ENCODE measurements at regions not wholly inside any gene's neighbourhood (a gene's known extent, or its start where the extent isn't known, plus 50 kb on each side); places are given as distances from the start of the nearest gene placed in this dataset.

DNA sequence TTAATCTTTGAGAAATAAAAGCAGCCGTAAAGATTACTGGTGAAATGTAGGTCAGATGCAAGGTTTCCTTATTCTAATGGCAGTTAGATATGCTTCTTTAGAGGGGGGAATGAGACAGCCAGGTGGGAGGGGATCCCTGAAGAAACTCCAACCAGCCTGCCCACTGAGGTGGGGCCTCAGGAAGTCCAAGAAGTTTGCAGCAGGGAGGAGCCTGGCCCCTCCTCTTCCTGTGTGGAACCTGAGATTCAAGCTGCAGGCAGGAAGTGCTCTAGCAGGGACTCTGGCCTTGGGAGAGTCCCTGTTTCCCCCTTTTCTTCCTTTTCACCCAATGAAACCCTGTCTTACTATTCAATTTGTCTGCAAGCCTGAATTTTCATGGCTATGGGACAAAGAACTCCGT, 101.4 kb upstream of the SLITRK2 start:
- H3K4me3 ChIP-seq (ENCODE audit: low read depth, low read length), result no peak overlapping the region
- TF ChIP-seq, protein P1, sequence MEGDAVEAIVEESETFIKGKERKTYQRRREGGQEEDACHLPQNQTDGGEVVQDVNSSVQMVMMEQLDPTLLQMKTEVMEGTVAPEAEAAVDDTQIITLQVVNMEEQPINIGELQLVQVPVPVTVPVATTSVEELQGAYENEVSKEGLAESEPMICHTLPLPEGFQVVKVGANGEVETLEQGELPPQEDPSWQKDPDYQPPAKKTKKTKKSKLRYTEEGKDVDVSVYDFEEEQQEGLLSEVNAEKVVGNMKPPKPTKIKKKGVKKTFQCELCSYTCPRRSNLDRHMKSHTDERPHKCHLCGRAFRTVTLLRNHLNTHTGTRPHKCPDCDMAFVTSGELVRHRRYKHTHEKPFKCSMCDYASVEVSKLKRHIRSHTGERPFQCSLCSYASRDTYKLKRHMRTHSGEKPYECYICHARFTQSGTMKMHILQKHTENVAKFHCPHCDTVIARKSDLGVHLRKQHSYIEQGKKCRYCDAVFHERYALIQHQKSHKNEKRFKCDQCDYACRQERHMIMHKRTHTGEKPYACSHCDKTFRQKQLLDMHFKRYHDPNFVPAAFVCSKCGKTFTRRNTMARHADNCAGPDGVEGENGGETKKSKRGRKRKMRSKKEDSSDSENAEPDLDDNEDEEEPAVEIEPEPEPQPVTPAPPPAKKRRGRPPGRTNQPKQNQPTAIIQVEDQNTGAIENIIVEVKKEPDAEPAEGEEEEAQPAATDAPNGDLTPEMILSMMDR (conservative IDR thresholded peaks at IDR 0.05; ENCODE audit: low read depth, low read length), result no peak
- no peak for DNase-seq (ENCODE audit: low read depth)

DNA sequence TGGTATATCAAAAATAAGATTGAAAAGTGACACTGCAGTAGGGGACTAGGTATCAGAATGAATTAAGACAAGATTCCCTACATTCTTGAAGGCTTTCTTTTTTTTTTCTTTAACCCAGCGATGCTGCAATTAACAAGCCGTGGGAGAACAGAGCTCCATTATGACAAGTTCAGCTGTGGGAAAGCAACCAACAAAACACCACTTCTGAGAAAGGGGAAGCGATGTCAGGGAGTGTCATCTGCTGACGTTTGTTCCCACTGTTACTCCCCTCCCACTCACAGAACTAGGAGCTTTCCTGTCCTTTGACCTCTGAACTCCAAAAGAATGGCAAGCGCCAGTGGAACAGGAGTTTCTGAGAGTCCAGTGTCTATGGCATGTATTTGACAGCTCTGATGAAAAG, 90.2 kb upstream of the SLITRK2 start:
- DNase-seq (ENCODE audit: low read depth), result peak; percentile 0
- no peak overlapping the region for H3K4me3 ChIP-seq (ENCODE audit: low read depth, low read length)
- TF ChIP-seq, protein P1 (conservative IDR thresholded peaks at IDR 0.05; ENCODE audit: low read depth, low read length), result no peak

- TF ChIP-seq, protein P1 (conservative IDR thresholded peaks at IDR 0.05; ENCODE audit: low read depth, low read length), result no peak
- DNase-seq (ENCODE audit: low read depth), result peak; percentile 2
- no peak overlapping the region for H3K4me3 ChIP-seq (ENCODE audit: low read depth, low read length)
These were observed 88.0 kb upstream of the SLITRK2 start for GRCh38 chrX:145729635-145730034.

GRCh38 chrX:145735036-145735435, 82.6 kb upstream of the SLITRK2 start:
- peak; percentile 0 for DNase-seq (ENCODE audit: low read depth)
- no peak overlapping the region for H3K4me3 ChIP-seq (ENCODE audit: low read depth, low read length)
- TF ChIP-seq, protein P1 (conservative IDR thresholded peaks at IDR 0.05; ENCODE audit: low read depth, low read length), result no peak

GRCh38 chrX:145751943-145752342, 65.7 kb upstream of the SLITRK2 start:
- H3K4me3 ChIP-seq (ENCODE audit: low read depth, low read length), result no peak overlapping the region
- TF ChIP-seq, protein P1 (conservative IDR thresholded peaks at IDR 0.05; ENCODE audit: low read depth, low read length), result no peak
- peak; percentile 0 for DNase-seq (ENCODE audit: low read depth)

Measured in choroid plexus epithelial cell (primary cell).